ENCODE measurements at regions not wholly inside any gene's neighbourhood (a gene's known extent, or its start where the extent isn't known, plus 50 kb on each side); places are given as distances from the start of the nearest gene placed in this dataset.

- TF ChIP-seq POLR2A (IDR thresholded peaks at IDR 0.05) (no peak), POLR2AphosphoS5 (IDR thresholded peaks at IDR 0.05) (no peak)
Measured at GRCh38 chr9:7879551-7880245, 80.1 kb upstream of the DMAC1 start.
